GM23338 (cell line): ENCODE measurements at regions not wholly inside any gene's neighbourhood (a gene's known extent, or its start where the extent isn't known, plus 50 kb on each side); places are given as distances from the start of the nearest gene placed in this dataset.

ENCODE experiments used
- ATAC-seq: fragments of 200-7000 bp; cut with Tn5 transposase; 3 replicates; pipeline ENCODE4 v1.9.1; 2020
- DNase-seq: peaks from one replicate; pipeline ENCODE4 v3.0.0-alpha.2; 2015; ENCODE audit warnings: low spot score
- H2AFZ ChIP-seq: fragments of 200-600 bp; sonication (generic); 2 replicates; pipeline ENCODE4 v1.8.0; 2016; ENCODE audit warnings: antibody characterized with exemption, mild to moderate bottlenecking, moderate library complexity
- H3F3A ChIP-seq: fragments of 200-600 bp; sonication (generic); replicated peaks from 2 replicates; pipeline ENCODE4 v1.8.0; 2017; ENCODE audit warnings: antibody characterized with exemption, mixed run types, low read depth
- H3K27ac ChIP-seq: fragments of 200-600 bp; sonication (generic); 2 replicates; pipeline ENCODE4 v1.6.1; 2016; ENCODE audit warnings: low read depth
- H3K27me3 ChIP-seq: fragments of 200-600 bp; sonication (generic); 2 replicates; pipeline ENCODE4 v1.8.0; 2016; ENCODE audit warnings: mild to moderate bottlenecking, mixed run types, moderate library complexity; ENCODE audit not compliant: insufficient read depth
- H3K36me3 ChIP-seq: fragments of 200-600 bp; sonication (generic); 2 replicates; pipeline ENCODE4 v1.8.0; 2016; ENCODE audit warnings: mild to moderate bottlenecking; ENCODE audit not compliant: insufficient read depth
- H3K4me1 ChIP-seq: fragments of 200-600 bp; sonication (generic); 2 replicates; pipeline ENCODE4 v1.8.0; 2016; ENCODE audit warnings: mild to moderate bottlenecking, moderate library complexity; ENCODE audit not compliant: insufficient read depth
- H3K4me2 ChIP-seq: fragments of 200-600 bp; sonication (generic); 2 replicates; pipeline ENCODE4 v1.7.1; 2017; ENCODE audit warnings: mixed run types
- H3K4me3 ChIP-seq: fragments of 200-600 bp; sonication (generic); 2 replicates; pipeline ENCODE4 v1.6.1; 2016; ENCODE audit warnings: mixed run types
- H3K79me2 ChIP-seq: fragments of 200-600 bp; sonication (generic); replicated peaks from 2 replicates; pipeline ENCODE4 v1.8.0; 2017; ENCODE audit warnings: mild to moderate bottlenecking; ENCODE audit not compliant: insufficient read depth
- H3K9me2 ChIP-seq: fragments of 200-600 bp; sonication (generic); 2 replicates; pipeline ENCODE4 v1.8.0; 2017; ENCODE audit not compliant: insufficient read depth
- H4K20me1 ChIP-seq: fragments of 200-600 bp; sonication (generic); replicated peaks from 2 replicates; pipeline ENCODE4 v1.8.0; 2017; ENCODE audit warnings: mild to moderate bottlenecking; ENCODE audit not compliant: insufficient read depth
- H3K27ac Mint-ChIP-seq: 2 replicates; pipeline ENCODE4 v1.8.0; 2020; ENCODE audit warnings: inconsistent platforms, mild to moderate bottlenecking, moderate library complexity, mixed read lengths
- H3K27me3 Mint-ChIP-seq: 3 replicates; pipeline ENCODE4 v1.8.0; 2022; ENCODE audit warnings: low read depth, mild to moderate bottlenecking, moderate library complexity, mixed read lengths, inconsistent platforms; ENCODE audit not compliant: insufficient read depth, poor library complexity
- H3K36me3 Mint-ChIP-seq: 3 replicates; pipeline ENCODE4 v1.8.0; 2021; ENCODE audit warnings: low read depth, mild to moderate bottlenecking, inconsistent platforms, moderate library complexity, mixed read lengths
- H3K4me1 Mint-ChIP-seq: 3 replicates; pipeline ENCODE4 v1.8.0; 2020; ENCODE audit warnings: mild to moderate bottlenecking, inconsistent platforms, mixed read lengths
- H3K4me3 Mint-ChIP-seq: 3 replicates; pipeline ENCODE4 v1.8.0; 2021; ENCODE audit warnings: moderate library complexity, mild to moderate bottlenecking, inconsistent platforms, mixed read lengths
- H3K9me3 Mint-ChIP-seq: 3 replicates; pipeline ENCODE4 v1.8.0; 2020; ENCODE audit warnings: moderate library complexity, mild to moderate bottlenecking, inconsistent platforms, mixed read lengths
- CREB1 ChIP-seq: fragments of 250-450 bp; sonication (Bioruptor Pico); IDR thresholded peaks from 2 replicates; pipeline ENCODE4 v1.5.0; 2020; ENCODE audit warnings: low read depth, mild to moderate bottlenecking, moderate library complexity
- CTCF ChIP-seq, 2 experiments: fragments of 200-600 bp in 1 of 2; sonication (generic) in 1 of 2; conservative IDR thresholded peaks; 2 replicates each; pipeline versions ENCODE4 v1.5.1 to v1.6.1; 2016 to 2017; ENCODE audit warnings: antibody characterized with exemption in 2 of 2, low read depth in 2 of 2, mild to moderate bottlenecking in 2 of 2, moderate library complexity in 1 of 2
- ETS1 ChIP-seq: IDR thresholded peaks from 2 replicates; pipeline ENCODE4 v1.6.1; 2016; ENCODE audit warnings: antibody characterized with exemption
- EZH2 ChIP-seq: fragments of 200-600 bp; sonication (generic); IDR thresholded peaks from one replicate; pipeline ENCODE4 v1.8.0; 2017; ENCODE audit warnings: antibody characterized with exemption, mild to moderate bottlenecking, low read depth; ENCODE audit not compliant: unreplicated experiment
- EZH2phosphoT487 ChIP-seq: fragments of 200-600 bp; sonication (generic); IDR thresholded peaks from one replicate; pipeline ENCODE4 v1.8.1; 2018; ENCODE audit warnings: antibody characterized with exemption; ENCODE audit not compliant: unreplicated experiment
- JUNB ChIP-seq: IDR thresholded peaks from one replicate; pipeline ENCODE4 v1.6.1; 2016; ENCODE audit warnings: antibody characterized with exemption; ENCODE audit not compliant: unreplicated experiment
- NANOG ChIP-seq: IDR thresholded peaks from 2 replicates; pipeline ENCODE4 v1.6.1; 2016; ENCODE audit warnings: antibody characterized with exemption, borderline replicate concordance
- POLR2AphosphoS5 ChIP-seq: IDR thresholded peaks from 2 replicates; pipeline ENCODE4 v1.6.1; 2016; ENCODE audit warnings: antibody characterized with exemption, low read depth
- REST ChIP-seq: IDR thresholded peaks from one replicate; pipeline ENCODE4 v1.6.1; 2018; ENCODE audit warnings: antibody characterized with exemption; ENCODE audit not compliant: unreplicated experiment
- STAT1 ChIP-seq: IDR thresholded peaks from one replicate; pipeline ENCODE4 v1.6.1; 2016; ENCODE audit warnings: antibody characterized with exemption; ENCODE audit not compliant: unreplicated experiment
- ZNF114 ChIP-seq: fragments of 250-450 bp; sonication (Bioruptor Pico); IDR thresholded peaks from 2 replicates; pipeline ENCODE4 v1.5.0; 2020; ENCODE audit warnings: mild to moderate bottlenecking, moderate library complexity
- ZNF331 ChIP-seq: fragments of 250-450 bp; sonication (Bioruptor Pico); IDR thresholded peaks from 2 replicates; pipeline ENCODE4 v1.5.0; 2020; ENCODE audit warnings: low read depth, mild to moderate bottlenecking, moderate library complexity
- ZNF462 ChIP-seq: fragments of 250-450 bp; sonication (Bioruptor Pico); IDR thresholded peaks from 2 replicates; pipeline ENCODE4 v1.5.0; 2020; ENCODE audit warnings: mild to moderate bottlenecking, moderate library complexity

- DNase-seq (no peak), ATAC-seq (no peak)
- Histone ChIP-seq H3K4me1 (no peaks in the 10 kb centered on the region), H3K27ac (no peak overlapping the region), H3K4me3 (no peak overlapping the region), H3K4me2 (no peak overlapping the region), H3K9me2 (no peaks in the 10 kb centered on the region), H3K27me3 (no peaks in the 10 kb centered on the region), H3F3A (no peaks in the 10 kb centered on the region), H3K36me3 (no peaks in the 10 kb centered on the region), H2AFZ (no peak overlapping the region), H4K20me1 (no peaks in the 10 kb centered on the region), H3K79me2 (no peaks in the 10 kb centered on the region)
- no peak overlapping the region for H3K27ac Mint-ChIP-seq
- H3K36me3 Mint-ChIP-seq: no peaks in the 10 kb centered on the region
- TF ChIP-seq ETS1 (no peak), ZNF462 (CRISPR knock-in tag) (no peak), JUNB (no peak), CTCF (conservative IDR thresholded peaks at IDR 0.05; ENCODE audit: low read depth in 2 of 2) (no peak), REST (no peak), ZNF114 (CRISPR knock-in tag) (no peak), EZH2 (no peak), EZH2phosphoT487 (no peak), ZNF331 (CRISPR knock-in tag) (no peak), NANOG (no peak), POLR2AphosphoS5 (no peak), STAT1 (no peak), CREB1 (CRISPR knock-in tag) (no peak)
- H3K4me1 Mint-ChIP-seq: peaks cover 9% of the 10 kb centered on the region; the same call in 2 of the 3 replicates
- no peak overlapping the region for H3K4me3 Mint-ChIP-seq
- H3K27me3 Mint-ChIP-seq: no peaks in the 10 kb centered on the region
- H3K9me3 Mint-ChIP-seq: no peaks in the 10 kb centered on the region
Observed at GRCh38 chr5:60232036-60232795, 338.7 kb upstream of the PDE4D start.
